HS-5 (cell line): ENCODE measurements at regions not wholly inside any gene's neighbourhood (a gene's known extent, or its start where the extent isn't known, plus 50 kb on each side); places are given as distances from the start of the nearest gene placed in this dataset.
"Not testable (repeated sequence)": the region's sequence is repeated elsewhere in the genome, so short reads cannot be mapped to it uniquely, and the experiment has no call there.

ENCODE experiments used
- DNase-seq: peaks from one replicate; pipeline ENCODE4 v3.0.0-alpha.2; 2012; ENCODE audit warnings: low read depth

GRCh38 chr2:40690525-40690924 is 238.6 kb upstream of the SLC8A1 start:
- no peak for DNase-seq

- DNase-seq, result no peak
Measured at GRCh38 chr2:40700231-40700954, 248.5 kb upstream of the SLC8A1 start.

GRCh38 chr2:40712197-40712894 is 260.5 kb upstream of the SLC8A1 start:
- DNase-seq, result not testable (repeated sequence)

GRCh38 chr2:40716879-40717278 is 265.0 kb upstream of the SLC8A1 start:
- DNase-seq, result peak; percentile 80

GRCh38 chr2:40719414-40719813 is 267.5 kb upstream of the SLC8A1 start:
- no peak for DNase-seq

GRCh38 chr2:40721595-40721994 is 269.7 kb upstream of the SLC8A1 start:
- DNase-seq, result no peak

GRCh38 chr2:40723194-40723593 is 271.3 kb upstream of the SLC8A1 start:
- no peak for DNase-seq

- DNase-seq, result no peak
Measured at GRCh38 chr2:40725040-40725439, 273.1 kb upstream of the SLC8A1 start.

GRCh38 chr2:40725950-40726349 is 274.1 kb upstream of the SLC8A1 start:
- no peak for DNase-seq

GRCh38 chr2:40734797-40735196 is 282.9 kb upstream of the SLC8A1 start:
- peak; percentile 86 for DNase-seq

GRCh38 chr2:40737180-40737579 is 285.3 kb upstream of the SLC8A1 start:
- DNase-seq, result no peak

- DNase-seq, result no peak
Measured at GRCh38 chr2:40740419-40740818, 288.5 kb upstream of the SLC8A1 start.

GRCh38 chr2:40741532-40741931 is 289.6 kb upstream of the SLC8A1 start:
- no peak for DNase-seq

- no peak for DNase-seq
Measured at GRCh38 chr2:40746191-40746590, 294.3 kb upstream of the SLC8A1 start.

- DNase-seq, result no peak
Measured at GRCh38 chr2:40751981-40752380, 300.1 kb upstream of the SLC8A1 start.

GRCh38 chr2:40752796-40753195 is 300.9 kb upstream of the SLC8A1 start:
- DNase-seq, result no peak

GRCh38 chr2:40754912-40755311 is 303.0 kb upstream of the SLC8A1 start:
- no peak for DNase-seq

GRCh38 chr2:40758401-40759155 is 306.7 kb upstream of the SLC8A1 start:
- DNase-seq, result no peak

GRCh38 chr2:40760071-40760666 is 308.3 kb upstream of the SLC8A1 start:
- peak; percentile 43 for DNase-seq

- DNase-seq, result no peak
Measured at GRCh38 chr2:40773291-40773690, 321.4 kb upstream of the SLC8A1 start.

GRCh38 chr2:40783704-40784103 is 331.8 kb upstream of the SLC8A1 start:
- DNase-seq, result no peak

GRCh38 chr2:40786636-40787035 is 334.7 kb upstream of the SLC8A1 start:
- DNase-seq, result no peak

- DNase-seq, result peak; percentile 15
Measured at GRCh38 chr2:40797120-40797519, 345.2 kb upstream of the SLC8A1 start.
